ENCODE measurements at regions not wholly inside any gene's neighbourhood (a gene's known extent, or its start where the extent isn't known, plus 50 kb on each side); places are given as distances from the start of the nearest gene placed in this dataset.

DNA sequence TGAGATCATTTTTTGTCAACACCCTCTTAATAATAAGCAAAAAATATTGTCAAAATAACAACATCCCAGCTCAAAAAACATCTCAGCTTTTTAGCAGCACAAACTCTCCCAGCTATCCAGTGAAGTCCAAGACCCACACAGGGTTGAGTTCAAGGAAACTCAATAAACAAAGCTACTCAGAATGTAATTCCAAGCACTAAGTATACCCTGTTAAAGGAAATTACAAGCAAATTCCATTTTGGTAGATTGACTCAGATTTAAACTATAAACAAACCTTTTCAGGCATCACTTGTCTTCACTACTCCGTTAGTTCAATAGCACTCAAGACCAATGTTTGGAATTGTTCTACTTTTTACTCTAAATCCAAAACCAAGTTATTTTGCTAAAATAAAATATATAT lies 506.0 kb upstream of the INTU start:
- TF ChIP-seq FOXP1 (IDR thresholded peaks at IDR 0.05) (no peak), FOXP1 (CRISPR knock-in tag; IDR thresholded peaks at IDR 0.05) (no peak), ZNF101 (CRISPR knock-in tag; IDR thresholded peaks at IDR 0.05; ENCODE audit: borderline replicate concordance, low read depth) (no peak)
- TF ChIP-seq, protein P1, sequence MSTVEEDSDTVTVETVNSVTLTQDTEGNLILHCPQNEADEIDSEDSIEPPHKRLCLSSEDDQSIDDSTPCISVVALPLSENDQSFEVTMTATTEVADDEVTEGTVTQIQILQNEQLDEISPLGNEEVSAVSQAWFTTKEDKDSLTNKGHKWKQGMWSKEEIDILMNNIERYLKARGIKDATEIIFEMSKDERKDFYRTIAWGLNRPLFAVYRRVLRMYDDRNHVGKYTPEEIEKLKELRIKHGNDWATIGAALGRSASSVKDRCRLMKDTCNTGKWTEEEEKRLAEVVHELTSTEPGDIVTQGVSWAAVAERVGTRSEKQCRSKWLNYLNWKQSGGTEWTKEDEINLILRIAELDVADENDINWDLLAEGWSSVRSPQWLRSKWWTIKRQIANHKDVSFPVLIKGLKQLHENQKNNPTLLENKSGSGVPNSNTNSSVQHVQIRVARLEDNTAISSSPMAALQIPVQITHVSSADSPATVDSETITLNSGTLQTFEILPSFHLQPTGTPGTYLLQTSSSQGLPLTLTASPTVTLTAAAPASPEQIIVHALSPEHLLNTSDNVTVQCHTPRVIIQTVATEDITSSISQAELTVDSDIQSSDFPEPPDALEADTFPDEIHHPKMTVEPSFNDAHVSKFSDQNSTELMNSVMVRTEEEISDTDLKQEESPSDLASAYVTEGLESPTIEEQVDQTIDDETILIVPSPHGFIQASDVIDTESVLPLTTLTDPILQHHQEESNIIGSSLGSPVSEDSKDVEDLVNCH (CRISPR knock-in tag; IDR thresholded peaks at IDR 0.05), result no peak
